RWPE1 (cell line): ENCODE measurements at regions not wholly inside any gene's neighbourhood (a gene's known extent, or its start where the extent isn't known, plus 50 kb on each side); places are given as distances from the start of the nearest gene placed in this dataset.

Experiments used
- CTCF ChIA-PET: fragments of 350-600 bp; sonication (Branson Sonifier 250); formaldehyde crosslinking; extraction: SDS; loops from one replicate; lab custom pipeline; 2021; lab: Yijun Ruan, JAX
- POLR2A ChIA-PET: fragments of 400-600 bp; formaldehyde crosslinking; extraction: SDS; loops from one replicate; lab custom pipeline; 2020; ENCODE audit warnings: antibody characterized with exemption; ENCODE audit not compliant: low non-redundant PET; lab: Yijun Ruan, JAX
- DNase-seq: peaks from one replicate; pipeline ENCODE4 v3.0.0; 2012; ENCODE audit warnings: low spot score
- H3K27ac ChIP-seq: fragments of 450-650 bp; 2 replicates; pipeline ENCODE4 v1.5.1; 2017
- TF ChIP-seq, protein P1 (sequence below): fragments of 450-650 bp; conservative IDR thresholded peaks from 2 replicates; pipeline ENCODE4 v1.5.1; 2017; ENCODE audit warnings: low read depth, mild to moderate bottlenecking

DNA sequence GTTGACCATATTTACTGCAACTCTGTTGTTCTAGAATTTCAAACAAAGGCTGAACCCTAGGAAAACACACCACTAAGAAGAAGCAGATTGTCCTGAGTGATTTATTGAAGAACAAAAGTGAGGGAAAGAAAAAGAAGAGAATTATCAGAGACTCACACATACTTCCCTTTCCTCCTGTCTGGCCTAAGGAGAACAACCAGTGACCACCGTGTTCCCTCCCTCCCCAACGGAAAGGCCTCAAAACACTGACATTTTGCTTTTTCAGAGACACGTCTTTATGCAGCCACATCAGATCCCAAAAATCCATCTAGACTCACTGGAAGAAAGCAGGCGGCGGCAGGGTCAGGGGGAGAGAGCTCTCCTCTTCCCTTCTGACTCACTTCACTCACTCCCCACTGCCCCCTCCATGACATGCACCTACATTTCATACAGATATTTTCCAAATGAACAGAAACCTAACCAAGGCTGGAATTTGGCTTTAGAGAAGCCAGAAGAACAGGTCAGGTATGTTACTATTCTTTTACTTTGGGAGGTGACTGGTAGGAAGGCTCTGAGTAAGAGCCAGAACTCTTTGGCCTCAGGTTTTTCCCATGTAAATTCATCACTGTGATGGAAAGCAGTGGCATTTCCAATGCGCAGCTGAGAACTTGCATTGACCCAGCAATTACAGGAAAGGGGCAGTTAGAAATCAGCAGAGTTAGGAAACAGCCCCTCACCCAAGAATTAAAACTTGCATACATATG is 169.9 kb downstream of the BCL11A start:
- H3K27ac ChIP-seq: no peak overlapping the region
- DNase-seq: no peak
- ChIA-PET POLR2A (no interaction called here), CTCF (no interaction called here)
- TF ChIP-seq, protein P1, sequence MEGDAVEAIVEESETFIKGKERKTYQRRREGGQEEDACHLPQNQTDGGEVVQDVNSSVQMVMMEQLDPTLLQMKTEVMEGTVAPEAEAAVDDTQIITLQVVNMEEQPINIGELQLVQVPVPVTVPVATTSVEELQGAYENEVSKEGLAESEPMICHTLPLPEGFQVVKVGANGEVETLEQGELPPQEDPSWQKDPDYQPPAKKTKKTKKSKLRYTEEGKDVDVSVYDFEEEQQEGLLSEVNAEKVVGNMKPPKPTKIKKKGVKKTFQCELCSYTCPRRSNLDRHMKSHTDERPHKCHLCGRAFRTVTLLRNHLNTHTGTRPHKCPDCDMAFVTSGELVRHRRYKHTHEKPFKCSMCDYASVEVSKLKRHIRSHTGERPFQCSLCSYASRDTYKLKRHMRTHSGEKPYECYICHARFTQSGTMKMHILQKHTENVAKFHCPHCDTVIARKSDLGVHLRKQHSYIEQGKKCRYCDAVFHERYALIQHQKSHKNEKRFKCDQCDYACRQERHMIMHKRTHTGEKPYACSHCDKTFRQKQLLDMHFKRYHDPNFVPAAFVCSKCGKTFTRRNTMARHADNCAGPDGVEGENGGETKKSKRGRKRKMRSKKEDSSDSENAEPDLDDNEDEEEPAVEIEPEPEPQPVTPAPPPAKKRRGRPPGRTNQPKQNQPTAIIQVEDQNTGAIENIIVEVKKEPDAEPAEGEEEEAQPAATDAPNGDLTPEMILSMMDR: no peak

DNA sequence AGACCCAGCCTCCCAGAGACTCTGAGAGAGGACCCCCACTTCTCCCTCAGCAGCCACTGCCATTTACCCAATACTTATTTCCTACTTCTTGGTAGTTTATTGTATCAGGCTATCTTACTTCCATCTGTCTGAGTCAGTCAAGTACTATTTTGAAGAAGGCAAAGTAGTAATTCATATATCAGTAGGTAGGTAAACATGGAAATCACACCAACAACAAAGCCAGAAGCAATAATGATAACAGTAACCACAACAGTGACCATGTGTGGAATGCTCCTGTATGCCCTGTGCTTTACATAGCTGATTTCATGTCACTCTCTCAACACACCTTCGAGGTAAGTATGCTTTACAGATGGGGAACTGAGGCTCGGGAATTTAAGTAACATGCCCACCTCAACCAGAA is 173.0 kb downstream of the BCL11A start:
- CTCF ChIA-PET: no interaction called here
- TF ChIP-seq, protein P1: no peak
- H3K27ac ChIP-seq: no peak overlapping the region
- DNase-seq: no peak
- POLR2A ChIA-PET: no interaction called here

DNA sequence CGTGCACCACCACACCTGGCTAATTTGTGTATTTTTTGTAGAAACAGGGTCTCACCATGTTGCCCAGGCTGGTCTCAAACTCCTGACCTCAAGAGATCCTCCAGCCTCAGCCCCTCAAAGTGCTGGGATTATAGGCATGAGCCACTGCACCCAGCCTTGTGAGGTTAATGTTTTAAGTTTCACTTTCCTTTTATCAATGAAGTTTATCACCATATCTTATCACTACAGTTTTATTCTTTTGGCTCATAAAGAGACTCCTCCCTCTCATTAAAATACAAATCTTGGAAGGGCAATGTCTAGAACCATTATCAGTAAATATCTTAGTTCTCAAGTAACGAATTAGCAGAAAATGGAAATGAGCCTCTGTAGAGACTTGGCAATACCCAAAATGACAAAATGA is 173.8 kb downstream of the BCL11A start:
- no peak for DNase-seq
- no peak overlapping the region for H3K27ac ChIP-seq
- TF ChIP-seq, protein P1: no peak
- CTCF ChIA-PET: no interaction called here
- POLR2A ChIA-PET: no interaction called here

DNA sequence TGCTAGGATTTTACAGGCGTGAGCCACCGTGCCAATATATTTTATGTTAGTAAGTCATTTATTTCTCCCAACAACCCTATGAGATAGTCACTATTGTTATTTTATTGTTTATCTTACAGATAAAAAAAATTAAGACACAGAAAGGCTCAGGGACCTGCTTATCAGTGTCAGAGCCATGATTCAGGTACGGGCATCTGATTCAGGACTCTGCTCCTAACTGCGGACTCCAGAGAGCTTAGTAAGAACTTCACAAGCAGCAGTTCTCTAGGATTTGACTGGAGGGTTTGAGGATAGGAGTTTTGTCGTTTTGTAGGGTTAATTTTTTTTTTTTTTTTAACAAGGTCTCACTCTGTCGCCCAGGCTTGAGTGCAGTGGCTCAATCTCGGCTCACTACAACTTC is 174.2 kb downstream of the BCL11A start:
- POLR2A ChIA-PET: no interaction called here
- no peak for DNase-seq
- no peak overlapping the region for H3K27ac ChIP-seq
- TF ChIP-seq, protein P1: no peak
- CTCF ChIA-PET: no interaction called here

DNA sequence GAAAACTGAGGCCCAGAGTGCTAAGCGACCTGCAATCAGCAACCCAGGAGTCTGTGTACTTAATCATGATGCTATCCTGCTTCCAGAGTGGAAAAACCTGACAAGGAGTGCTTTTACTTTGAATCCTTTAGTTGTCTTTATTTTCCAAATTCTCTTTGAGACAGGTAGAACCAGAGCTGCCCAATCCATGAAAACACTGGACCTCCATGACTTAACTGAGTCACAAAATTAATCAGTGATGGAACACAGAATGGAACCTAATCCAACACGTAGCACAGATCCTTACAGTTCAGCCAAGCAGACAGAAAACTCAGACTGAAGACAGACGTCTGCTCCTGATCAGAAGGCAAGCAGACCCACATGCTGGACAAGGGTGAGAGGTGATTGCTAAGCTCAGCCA is 175.6 kb downstream of the BCL11A start:
- POLR2A ChIA-PET: no interaction called here

DNA sequence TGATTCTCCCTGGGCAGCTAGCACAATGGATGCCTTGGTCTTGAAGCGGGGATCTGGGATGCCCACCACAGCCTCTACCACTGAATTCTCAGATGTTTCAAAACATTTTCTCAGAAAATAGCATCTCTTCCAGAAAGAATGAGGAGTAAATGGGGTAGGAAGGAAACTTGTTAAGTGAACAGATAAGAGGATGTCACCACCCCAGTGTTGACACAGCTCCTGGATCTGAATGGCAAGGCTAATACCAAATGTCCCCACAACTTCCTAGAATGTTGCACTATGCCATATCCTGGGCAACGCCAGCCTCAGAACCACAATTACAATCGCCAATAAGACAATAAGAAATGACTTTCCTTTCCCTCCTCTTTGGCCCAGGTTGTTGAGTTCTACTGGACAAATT is 177.2 kb downstream of the BCL11A start:
- no peak for DNase-seq
- ChIA-PET CTCF (interaction anchor here (0.5 to 0.8 kb wide), 3 partner anchors 24 to 270 kb away, joined by 3 to 4 read pairs (median 3); no protein-coding TSS in a partner anchor), POLR2A (no interaction called here)
- H3K27ac ChIP-seq: no peak overlapping the region
- TF ChIP-seq, protein P1: no peak

More for the DNA sequence above, 175.6 kb downstream of the BCL11A start:
- DNase-seq: no peak
- CTCF ChIA-PET: no interaction called here
- TF ChIP-seq, protein P1: no peak
- no peak overlapping the region for H3K27ac ChIP-seq
